OCI-LY7 (cell line): ENCODE measurements at regions not wholly inside any gene's neighbourhood (a gene's known extent, or its start where the extent isn't known, plus 50 kb on each side); places are given as distances from the start of the nearest gene placed in this dataset.

Experiments
- BruUV-seq: library from RNA; stranded (reverse); fragments of 400-500 nt; replicated peaks from 2 replicates; lab custom pipeline; 2021; lab: Mats Ljungman, UMichigan
- CTCF ChIA-PET: fragments of 300-600 bp; sonication (Branson Sonifier 250); formaldehyde crosslinking; loops from one replicate; lab custom pipeline; 2022; ENCODE audit warnings: antibody characterized with exemption; ENCODE audit not compliant: unreplicated experiment; lab: Charles Lee
- POLR2A ChIA-PET: fragments of 300-600 bp; sonication (Branson Sonifier 250); formaldehyde crosslinking; loops from one replicate; lab custom pipeline; 2022; ENCODE audit warnings: antibody characterized with exemption; lab: Charles Lee
- DNase-seq: peaks from one replicate; pipeline ENCODE4 v3.0.0-alpha.2; 2015; ENCODE audit warnings: low spot score
- H2AFZ ChIP-seq: fragments of 200-600 bp; sonication (generic), shearing (Covaris generic); 2 replicates; pipeline ENCODE4 v1.6.1; 2014; ENCODE audit warnings: mild to moderate bottlenecking, antibody characterized with exemption, low read length, moderate library complexity
- H3K27ac ChIP-seq: fragments of 200-600 bp; sonication (generic); 2 replicates; pipeline ENCODE4 v1.5.1; 2014; ENCODE audit warnings: mixed run types, low read depth, mild to moderate bottlenecking, moderate library complexity, low read length, inconsistent platforms; ENCODE audit not compliant: poor library complexity, severe bottlenecking
- H3K36me3 ChIP-seq: fragments of 200-600 bp; sonication (generic); 2 replicates; pipeline ENCODE4 v1.6.1; 2014; ENCODE audit warnings: mild to moderate bottlenecking, antibody characterized with exemption, low read length, moderate library complexity, mixed read lengths; ENCODE audit not compliant: insufficient read depth
- H3K4me1 ChIP-seq: fragments of 200-600 bp; sonication (generic); 2 replicates; pipeline ENCODE4 v1.5.1; 2014; ENCODE audit warnings: mild to moderate bottlenecking, low read length; ENCODE audit not compliant: insufficient read depth, poor library complexity, severe bottlenecking
- H3K4me2 ChIP-seq: fragments of 200-600 bp; sonication (generic); 2 replicates; pipeline ENCODE4 v1.6.1; 2014; ENCODE audit warnings: mild to moderate bottlenecking, low read length
- H3K4me3 ChIP-seq: fragments of 200-600 bp; sonication (generic); 2 replicates; pipeline ENCODE4 v1.5.1; 2014; ENCODE audit warnings: mild to moderate bottlenecking, low read depth, low read length; ENCODE audit not compliant: poor library complexity, severe bottlenecking
- H3K79me2 ChIP-seq: fragments of 200-600 bp; sonication (generic); 2 replicates; pipeline ENCODE4 v1.6.1; 2016; ENCODE audit warnings: low read depth, mild to moderate bottlenecking, low read length, moderate library complexity, mixed read lengths; ENCODE audit not compliant: insufficient read depth
- H3K9me2 ChIP-seq: fragments of 200-600 bp; sonication (generic); 2 replicates; pipeline ENCODE4 v1.6.1; 2016; ENCODE audit warnings: mild to moderate bottlenecking, low read length, mixed read lengths; ENCODE audit not compliant: insufficient read depth
- H3K9me3 ChIP-seq: fragments of 200-600 bp; sonication (generic); 2 replicates; pipeline ENCODE4 v1.6.1; 2014; ENCODE audit warnings: mild to moderate bottlenecking, mixed run types, low read length, mixed read lengths
- H4K20me1 ChIP-seq: fragments of 200-600 bp; sonication (generic); 2 replicates; pipeline ENCODE4 v1.6.1; 2014; ENCODE audit warnings: mild to moderate bottlenecking, antibody characterized with exemption, low read length, moderate library complexity, mixed read lengths; ENCODE audit not compliant: insufficient read depth
- CTCF ChIP-seq: fragments of 200-600 bp; sonication (generic); conservative IDR thresholded peaks from 2 replicates; pipeline ENCODE4 v1.5.1; 2014; ENCODE audit warnings: mild to moderate bottlenecking, antibody characterized with exemption, low read length, moderate library complexity, mixed read lengths
- EZH2phosphoT487 ChIP-seq: fragments of 200-600 bp; sonication (generic); IDR thresholded peaks from 2 replicates; pipeline ENCODE4 v1.6.1; 2018; ENCODE audit warnings: low read depth, borderline replicate concordance, mild to moderate bottlenecking, mixed run types, antibody characterized with exemption, low read length, moderate library complexity, mixed read lengths
- intact Hi-C: fragments of 100-400 bp; cut with micrococcal nuclease; formaldehyde crosslinking; loops from one replicate; pipeline ENCODE4 v1.10.0; 2022; ENCODE audit not compliant: unreplicated experiment

DNA sequence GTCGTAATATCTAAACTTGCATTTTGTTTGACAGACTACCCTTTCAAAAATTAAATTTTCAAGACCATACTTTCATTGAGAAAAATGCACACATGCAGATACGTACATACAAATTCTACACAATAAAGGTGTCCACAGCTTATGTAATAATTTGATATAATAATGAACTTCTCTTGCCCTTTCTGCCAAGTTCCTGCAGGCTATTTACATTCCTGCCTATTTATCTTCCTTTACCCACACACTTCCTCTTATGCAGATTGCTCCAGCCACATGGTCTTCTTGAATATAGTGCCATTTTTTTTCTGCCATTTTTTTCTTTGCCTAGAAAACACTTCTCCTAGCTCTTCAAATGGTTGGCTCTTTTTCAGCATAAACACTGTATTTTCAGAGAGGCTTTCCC lies 826.9 kb upstream of the CDH8 start:
- Histone ChIP-seq H3K36me3 (no peaks in the 10 kb centered on the region), H4K20me1 (no peaks in the 10 kb centered on the region), H3K9me3 (no peaks in the 10 kb centered on the region), H2AFZ (no peak overlapping the region), H3K4me3 (no peak overlapping the region), H3K27ac (no peak overlapping the region), H3K4me2 (no peak overlapping the region), H3K4me1 (no peaks in the 10 kb centered on the region), H3K79me2 (no peaks in the 10 kb centered on the region), H3K9me2 (no peaks in the 10 kb centered on the region)
- POLR2A ChIA-PET, result no interaction called here
- TF ChIP-seq CTCF, result no peak
- TF ChIP-seq EZH2phosphoT487, result no peak
- CTCF ChIA-PET, result no interaction called here
- no peak for DNase-seq
- BruUV-seq, result no TSS peak
- intact Hi-C loops, result no loop called here

DNA sequence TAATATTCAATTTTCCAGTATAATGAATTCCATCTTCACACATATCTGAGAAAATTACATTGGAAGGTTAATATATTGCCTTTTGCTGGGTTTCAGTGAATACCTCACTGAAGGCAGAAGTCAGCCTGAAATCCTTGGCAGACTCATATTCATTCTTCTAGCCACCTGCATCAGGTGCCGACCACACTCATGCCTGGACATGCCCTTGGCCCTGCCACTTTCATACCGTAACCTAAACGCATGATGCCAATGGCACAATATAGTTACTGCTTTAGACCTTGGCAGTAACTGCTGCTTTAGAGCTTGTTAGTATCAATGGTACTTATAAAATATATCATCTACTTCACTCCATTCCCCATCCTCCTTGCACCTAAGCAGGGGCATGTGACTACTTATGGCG lies 817.6 kb upstream of the CDH8 start:
- TF ChIP-seq CTCF (no peak), EZH2phosphoT487 (no peak)
- Histone ChIP-seq H3K4me2 (no peak overlapping the region), H3K79me2 (no peaks in the 10 kb centered on the region), H3K27ac (no peak overlapping the region), H4K20me1 (no peaks in the 10 kb centered on the region), H3K36me3 (no peaks in the 10 kb centered on the region), H3K4me3 (no peak overlapping the region), H3K9me3 (no peaks in the 10 kb centered on the region), H3K9me2 (no peaks in the 10 kb centered on the region), H2AFZ (no peak overlapping the region), H3K4me1 (no peaks in the 10 kb centered on the region)
- no peak for DNase-seq
- intact Hi-C loops, result no loop called here
- ChIA-PET POLR2A (no interaction called here), CTCF (no interaction called here)
- no TSS peak for BruUV-seq

DNA sequence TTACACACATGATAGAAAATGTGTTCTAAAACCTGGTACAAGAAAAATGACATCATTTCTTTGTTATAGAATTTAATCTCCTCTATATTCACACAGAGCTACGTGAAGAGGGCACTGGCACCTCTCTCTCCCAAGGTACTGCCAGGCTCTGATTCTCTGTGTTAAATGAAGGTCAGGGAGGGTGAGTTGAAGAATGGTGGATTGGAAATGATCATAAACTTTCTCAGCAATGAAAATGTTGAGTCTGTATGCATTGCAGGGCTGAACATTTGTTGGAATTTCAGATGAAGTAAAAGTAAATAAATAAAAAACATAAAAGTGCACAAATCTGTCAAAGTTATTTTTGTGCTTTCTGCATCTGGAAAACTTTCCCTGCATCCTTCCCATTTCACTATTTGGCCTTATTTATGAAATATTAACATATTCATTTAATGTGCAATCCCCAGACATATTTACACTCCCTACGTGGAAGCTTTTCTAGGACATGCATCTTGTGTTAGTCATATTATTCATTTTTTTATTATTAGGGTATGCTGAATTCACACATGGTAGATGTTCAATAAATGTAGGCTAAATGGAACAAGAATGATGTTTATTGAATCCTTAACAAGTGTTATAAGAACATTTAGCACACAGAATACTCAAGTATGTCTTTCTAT lies 810.3 kb upstream of the CDH8 start:
- CTCF ChIA-PET, result no interaction called here
- intact Hi-C loops, result no loop called here
- no TSS peak for BruUV-seq

More for the DNA sequence above, 810.3 kb upstream of the CDH8 start:
- Histone ChIP-seq H4K20me1 (no peaks in the 10 kb centered on the region), H2AFZ (no peak overlapping the region), H3K36me3 (no peaks in the 10 kb centered on the region), H3K4me1 (no peaks in the 10 kb centered on the region), H3K9me3 (no peaks in the 10 kb centered on the region), H3K79me2 (no peaks in the 10 kb centered on the region), H3K4me3 (no peak overlapping the region), H3K9me2 (no peaks in the 10 kb centered on the region), H3K27ac (no peak overlapping the region), H3K4me2 (no peak overlapping the region)
- no peak for DNase-seq
- TF ChIP-seq CTCF, result no peak
- TF ChIP-seq EZH2phosphoT487, result no peak
- POLR2A ChIA-PET, result no interaction called here
